ENCODE measurements at regions not wholly inside any gene's neighbourhood (a gene's known extent, or its start where the extent isn't known, plus 50 kb on each side); places are given as distances from the start of the nearest gene placed in this dataset.

DNA sequence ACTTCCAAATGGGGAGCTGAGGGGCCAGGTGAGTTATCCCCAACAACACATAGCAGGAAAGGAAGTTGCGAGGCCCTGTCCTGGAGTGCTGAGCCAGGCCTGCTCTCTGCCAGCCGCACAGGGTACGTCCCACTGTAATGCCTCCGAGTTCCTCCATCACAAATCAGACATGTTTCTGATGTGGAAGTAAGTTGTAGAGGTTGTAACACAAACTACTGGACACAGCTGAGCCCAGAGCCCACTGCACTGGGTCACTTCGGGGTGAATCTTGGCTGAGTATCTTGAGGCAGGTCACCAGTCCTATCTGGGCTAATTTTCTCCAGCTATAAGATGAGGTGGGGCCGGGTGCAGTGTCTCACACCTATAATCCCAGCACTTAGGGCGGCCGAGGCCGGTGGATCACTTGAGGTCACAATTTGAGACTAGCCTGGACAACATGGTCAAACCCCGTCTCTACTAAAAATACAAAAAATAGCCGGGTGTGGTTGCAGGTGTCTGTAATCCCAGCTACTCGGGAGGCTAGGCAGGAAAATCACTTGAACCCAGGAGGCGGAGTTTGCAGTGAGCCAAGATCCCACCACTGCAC, 100.8 kb upstream of the CDH5 start:
- TF ChIP-seq, protein P1, sequence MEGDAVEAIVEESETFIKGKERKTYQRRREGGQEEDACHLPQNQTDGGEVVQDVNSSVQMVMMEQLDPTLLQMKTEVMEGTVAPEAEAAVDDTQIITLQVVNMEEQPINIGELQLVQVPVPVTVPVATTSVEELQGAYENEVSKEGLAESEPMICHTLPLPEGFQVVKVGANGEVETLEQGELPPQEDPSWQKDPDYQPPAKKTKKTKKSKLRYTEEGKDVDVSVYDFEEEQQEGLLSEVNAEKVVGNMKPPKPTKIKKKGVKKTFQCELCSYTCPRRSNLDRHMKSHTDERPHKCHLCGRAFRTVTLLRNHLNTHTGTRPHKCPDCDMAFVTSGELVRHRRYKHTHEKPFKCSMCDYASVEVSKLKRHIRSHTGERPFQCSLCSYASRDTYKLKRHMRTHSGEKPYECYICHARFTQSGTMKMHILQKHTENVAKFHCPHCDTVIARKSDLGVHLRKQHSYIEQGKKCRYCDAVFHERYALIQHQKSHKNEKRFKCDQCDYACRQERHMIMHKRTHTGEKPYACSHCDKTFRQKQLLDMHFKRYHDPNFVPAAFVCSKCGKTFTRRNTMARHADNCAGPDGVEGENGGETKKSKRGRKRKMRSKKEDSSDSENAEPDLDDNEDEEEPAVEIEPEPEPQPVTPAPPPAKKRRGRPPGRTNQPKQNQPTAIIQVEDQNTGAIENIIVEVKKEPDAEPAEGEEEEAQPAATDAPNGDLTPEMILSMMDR (IDR thresholded peaks at IDR 0.05), result no peak
- TF ChIP-seq POLR2A (IDR thresholded peaks at IDR 0.05), result no peak
